Testis (tissue), 2 donors: ENCODE measurements at regions not wholly inside any gene's neighbourhood (a gene's known extent, or its start where the extent isn't known, plus 50 kb on each side); places are given as distances from the start of the nearest gene placed in this dataset.

Source experiments
- DNase-seq: peaks from one replicate; pipeline ENCODE4 v3.0.0-alpha.2; 2019
- H3K27ac ChIP-seq, 2 donors: fragments of 200-600 bp; sonication (generic); one replicate each; pipeline ENCODE4 v1.5.1; 2019
- H3K27me3 ChIP-seq: fragments of 200-600 bp; sonication (generic); one replicate; pipeline ENCODE4 v1.5.1; 2019
- H3K36me3 ChIP-seq: fragments of 200-600 bp; sonication (generic); one replicate; pipeline ENCODE4 v1.5.1; 2017; ENCODE audit warnings: low read depth; ENCODE audit errors: missing control alignments
- H3K4me1 ChIP-seq: fragments of 200-600 bp; sonication (generic); one replicate; pipeline ENCODE4 v1.5.1; 2019
- H3K4me3 ChIP-seq, 2 donors: fragments of 200-600 bp; sonication (generic); one replicate each; pipeline ENCODE4 v1.5.1; 2017 to 2019
- H3K9me3 ChIP-seq: fragments of 200-600 bp; sonication (generic); one replicate; pipeline ENCODE4 v1.5.1; 2017
- CTCF ChIP-seq, 3 experiments: fragments of 450-650 bp in 2 of 3; fragments of 200-600 bp in 1 of 3; sonication (generic) in 1 of 3; IDR thresholded peaks; one replicate each; pipeline ENCODE4 v1.5.1; 2016 to 2019; ENCODE audit warnings: antibody characterized with exemption in 3 of 3, mild to moderate bottlenecking in 2 of 3, moderate library complexity in 1 of 3
- POLR2A ChIP-seq: fragments of 450-650 bp; IDR thresholded peaks from one replicate; pipeline ENCODE4 v1.6.1; 2017; ENCODE audit warnings: antibody characterized with exemption, mild to moderate bottlenecking, moderate library complexity
- WGBS, 2 donors: methylation state at CpG; one replicate each; pipeline ENCODE4 v1.1.5; 2018; 5-methylcytosine and 5-hydroxymethylcytosine counted together
- intact Hi-C: fragments of 100-400 bp; cut with DNase I; formaldehyde crosslinking; loops from one replicate; pipeline ENCODE4 v1.15.1; 2023; ENCODE audit warnings: low total_unique reads

- intact Hi-C loops, result no loop called here
- Histone ChIP-seq H3K9me3 (no peaks in the 10 kb centered on the region), H3K4me3 (no peak overlapping the region), H3K4me1 (no peaks in the 10 kb centered on the region), H3K36me3 (no peaks in the 10 kb centered on the region), H3K27me3 (no peaks in the 10 kb centered on the region), H3K27ac (no peak overlapping the region)
- WGBS, 2 donors, result 90 to 98% methylated on average over 2 of the region's 2 CpGs
- no peak for DNase-seq
- TF ChIP-seq POLR2A (no peak), CTCF (IDR thresholded peaks at IDR 0.05) (no peak)
Measured at GRCh38 chr5:52658246-52658645, 129.5 kb upstream of the ITGA1 start.

GRCh38 chr5:52660621-52661020 lies 127.1 kb upstream of the ITGA1 start:
- Histone ChIP-seq H3K27me3 (no peaks in the 10 kb centered on the region), H3K9me3 (no peaks in the 10 kb centered on the region), H3K27ac (no peak overlapping the region), H3K4me3 (no peak overlapping the region), H3K4me1 (no peaks in the 10 kb centered on the region), H3K36me3 (no peaks in the 10 kb centered on the region)
- DNase-seq, result no peak
- no peak for TF ChIP-seq POLR2A
- TF ChIP-seq CTCF (IDR thresholded peaks at IDR 0.05), result no peak
- intact Hi-C loops, result no loop called here
- WGBS, 2 donors, result 84 to 93% methylated on average over 1 of the region's 1 CpG

- Histone ChIP-seq H3K4me1 (no peaks in the 10 kb centered on the region), H3K9me3 (no peaks in the 10 kb centered on the region), H3K4me3 (no peak overlapping the region), H3K27ac (no peak overlapping the region), H3K36me3 (no peaks in the 10 kb centered on the region), H3K27me3 (no peaks in the 10 kb centered on the region)
- WGBS, 2 donors, result 62 to 63% methylated on average over 2 of the region's 2 CpGs
- no peak for DNase-seq
- intact Hi-C loops, result no loop called here
- no peak for TF ChIP-seq POLR2A
- no peak for TF ChIP-seq CTCF (IDR thresholded peaks at IDR 0.05)
Measured at GRCh38 chr5:52661903-52662595, 125.7 kb upstream of the ITGA1 start.

GRCh38 chr5:52665559-52665958 lies 122.2 kb upstream of the ITGA1 start:
- Histone ChIP-seq H3K4me1 (no peaks in the 10 kb centered on the region), H3K27ac (no peak overlapping the region), H3K9me3 (no peaks in the 10 kb centered on the region), H3K4me3 (no peak overlapping the region), H3K36me3 (no peaks in the 10 kb centered on the region), H3K27me3 (no peaks in the 10 kb centered on the region)
- WGBS, 2 donors, result 46 to 48% methylated on average over 2 of the region's 2 CpGs
- DNase-seq, result no peak
- intact Hi-C loops, result no loop called here
- no peak for TF ChIP-seq POLR2A
- TF ChIP-seq CTCF (IDR thresholded peaks at IDR 0.05), result no peak

GRCh38 chr5:52668139-52668538 lies 119.6 kb upstream of the ITGA1 start:
- DNase-seq, result no peak
- WGBS, 2 donors, result 70 to 78% methylated on average over 3 of the region's 3 CpGs
- no peaks in the 10 kb centered on the region for H3K4me1 ChIP-seq
- intact Hi-C loops, result no loop called here
- TF ChIP-seq POLR2A (no peak), CTCF (IDR thresholded peaks at IDR 0.05) (no peak)
- H3K4me3 ChIP-seq, result peak overlapping the region in 1 of 2 donors; percentile 19
- H3K27me3 ChIP-seq, result no peaks in the 10 kb centered on the region
- H3K36me3 ChIP-seq, result no peaks in the 10 kb centered on the region
- no peaks in the 10 kb centered on the region for H3K9me3 ChIP-seq
- no peak overlapping the region for H3K27ac ChIP-seq
